ENCODE measurements at regions not wholly inside any gene's neighbourhood (a gene's known extent, or its start where the extent isn't known, plus 50 kb on each side); places are given as distances from the start of the nearest gene placed in this dataset.

- DNase-seq (ENCODE audit: low spot score): no peak
Measured at GRCh38 chr11:113634940-113635575, 71.0 kb downstream of the TMPRSS5 start.

GRCh38 chr11:113632981-113633380 lies 73.1 kb downstream of the TMPRSS5 start:
- DNase-seq (ENCODE audit: low spot score): no peak

GRCh38 chr11:113629562-113629961 lies 76.5 kb downstream of the TMPRSS5 start:
- no peak for DNase-seq (ENCODE audit: low spot score)

- no peak for DNase-seq (ENCODE audit: low spot score)
Measured at GRCh38 chr11:113628912-113629311, 77.2 kb downstream of the TMPRSS5 start.

- no peak for DNase-seq (ENCODE audit: low spot score)
Measured at GRCh38 chr11:113627946-113628345, 78.2 kb downstream of the TMPRSS5 start.

- no peak for DNase-seq (ENCODE audit: low spot score)
Measured at GRCh38 chr11:113627297-113627696, 78.8 kb downstream of the TMPRSS5 start.

- DNase-seq (ENCODE audit: low spot score): peak; percentile 15
Measured at GRCh38 chr11:113626736-113627135, 79.4 kb downstream of the TMPRSS5 start.

GRCh38 chr11:113623114-113623513 lies 83.0 kb downstream of the TMPRSS5 start:
- no peak for DNase-seq (ENCODE audit: low spot score)

GRCh38 chr11:113618360-113618759 lies 87.7 kb downstream of the TMPRSS5 start:
- DNase-seq (ENCODE audit: low spot score): peak; percentile 19

- peak; percentile 57 for DNase-seq (ENCODE audit: low spot score)
Measured at GRCh38 chr11:113615773-113616172, 90.3 kb downstream of the TMPRSS5 start.

GRCh38 chr11:113615098-113615497 lies 91.0 kb downstream of the TMPRSS5 start:
- DNase-seq (ENCODE audit: low spot score): no peak

- no peak for DNase-seq (ENCODE audit: low spot score)
Measured at GRCh38 chr11:113614097-113614496, 92.0 kb downstream of the TMPRSS5 start.

GRCh38 chr11:113613619-113614018 lies 92.5 kb downstream of the TMPRSS5 start:
- no peak for DNase-seq (ENCODE audit: low spot score)

- no peak for DNase-seq (ENCODE audit: low spot score)
Measured at GRCh38 chr11:113604186-113604585, 101.9 kb downstream of the TMPRSS5 start.

- DNase-seq (ENCODE audit: low spot score): no peak
Measured at GRCh38 chr11:113603277-113604059, 102.6 kb downstream of the TMPRSS5 start.

GRCh38 chr11:113602483-113602882 lies 103.6 kb downstream of the TMPRSS5 start:
- DNase-seq (ENCODE audit: low spot score): no peak

- no peak for DNase-seq (ENCODE audit: low spot score)
Measured at GRCh38 chr11:113596658-113597057, 109.5 kb downstream of the TMPRSS5 start.

- no peak for DNase-seq (ENCODE audit: low spot score)
Measured at GRCh38 chr11:113595810-113596594, 110.1 kb downstream of the TMPRSS5 start.

GRCh38 chr11:113593698-113594308 lies 112.3 kb downstream of the TMPRSS5 start:
- peak; percentile 80 for DNase-seq (ENCODE audit: low spot score)

- DNase-seq (ENCODE audit: low spot score): peak; percentile 67
Measured at GRCh38 chr11:113591117-113591516, 115.0 kb downstream of the TMPRSS5 start.

GRCh38 chr11:113587308-113587739 lies 112.1 kb upstream of the DRD2 start:
- DNase-seq (ENCODE audit: low spot score): no peak

- no peak for DNase-seq (ENCODE audit: low spot score)
Measured at GRCh38 chr11:113584371-113584770, 109.2 kb upstream of the DRD2 start.
